SK-N-MC (cell line): ENCODE measurements at regions not wholly inside any gene's neighbourhood (a gene's known extent, or its start where the extent isn't known, plus 50 kb on each side); places are given as distances from the start of the nearest gene placed in this dataset.
"Not testable (repeated sequence)": the region's sequence is repeated elsewhere in the genome, so short reads cannot be mapped to it uniquely, and the experiment has no call there.

Experiments used
- DNase-seq: peaks from one replicate; pipeline ENCODE4 v3.0.0-alpha.2; 2011; ENCODE audit warnings: low read depth, low spot score
- H3K27ac ChIP-seq: fragments of 200-600 bp; sonication (generic); 2 replicates; pipeline ENCODE4 v1.5.1; 2016; ENCODE audit warnings: mixed run types
- H3K36me3 ChIP-seq: fragments of 200-600 bp; sonication (generic); 2 replicates; pipeline ENCODE4 v1.6.1; 2017; ENCODE audit warnings: antibody characterized with exemption, low read length, mixed read lengths; ENCODE audit not compliant: insufficient read depth
- H3K4me3 ChIP-seq: fragments of 200-600 bp; sonication (generic); 2 replicates; pipeline ENCODE4 v1.5.1; 2016
- H3K9ac ChIP-seq: fragments of 200-600 bp; sonication (generic); 2 replicates; pipeline ENCODE4 v1.8.0; 2017; ENCODE audit warnings: mixed run types, mixed read lengths; ENCODE audit not compliant: insufficient read length
- H3K9me3 ChIP-seq: fragments of 200-600 bp; sonication (generic); 2 replicates; pipeline ENCODE4 v1.6.1; 2017; ENCODE audit warnings: low read depth, mild to moderate bottlenecking, antibody characterized with exemption, low read length, moderate library complexity, mixed read lengths
- EZH2 ChIP-seq: fragments of 200-600 bp; sonication (generic); IDR thresholded peaks from one replicate; pipeline ENCODE4 v1.6.1; 2017; ENCODE audit warnings: antibody characterized with exemption
- FOXP2 ChIP-seq: optimal IDR thresholded peaks from 2 replicates; pipeline ENCODE3; 2011; ENCODE audit warnings: mild to moderate bottlenecking, moderate library complexity; ENCODE audit not compliant: insufficient read depth; ENCODE audit errors: extremely low read length, control extremely low read depth
- POLR2AphosphoS5 ChIP-seq: IDR thresholded peaks from 2 replicates; pipeline ENCODE4 v1.6.1; 2012; ENCODE audit warnings: mild to moderate bottlenecking, low read depth, low read length, borderline replicate concordance

GRCh38 chr17:26996146-26996916 lies 297.6 kb upstream of the WSB1 start:
- not testable (repeated sequence) for H3K9me3 ChIP-seq, H3K9ac ChIP-seq

GRCh38 chr17:27007734-27008531 lies 286.0 kb upstream of the WSB1 start:
- DNase-seq, H3K27ac ChIP-seq, H3K4me3 ChIP-seq, H3K9me3 ChIP-seq, H3K36me3 ChIP-seq, H3K9ac ChIP-seq: not testable (repeated sequence)

More at GRCh38 chr17:26996146-26996916, 297.6 kb upstream of the WSB1 start:
- not testable (repeated sequence) for H3K4me3 ChIP-seq, H3K27ac ChIP-seq, H3K36me3 ChIP-seq, DNase-seq

GRCh38 chr17:27009087-27009486 lies 284.8 kb upstream of the WSB1 start:
- no peak overlapping the region for H3K9ac ChIP-seq
- no peaks in the 10 kb centered on the region for H3K9me3 ChIP-seq
- H3K36me3 ChIP-seq, result no peaks in the 10 kb centered on the region
- no peak for TF ChIP-seq EZH2
- no peak for TF ChIP-seq POLR2AphosphoS5
- TF ChIP-seq FOXP2, result no peak
- DNase-seq, result no peak
- no peak overlapping the region for H3K4me3 ChIP-seq
- no peak overlapping the region for H3K27ac ChIP-seq

GRCh38 chr17:27010138-27010537 lies 283.8 kb upstream of the WSB1 start:
- H3K27ac ChIP-seq, H3K36me3 ChIP-seq, H3K9ac ChIP-seq, H3K4me3 ChIP-seq, H3K9me3 ChIP-seq, DNase-seq: not testable (repeated sequence)

GRCh38 chr17:27030552-27030951 lies 263.4 kb upstream of the WSB1 start:
- not testable (repeated sequence) for H3K27ac ChIP-seq, DNase-seq, H3K4me3 ChIP-seq, H3K9me3 ChIP-seq, H3K36me3 ChIP-seq, H3K9ac ChIP-seq

- Histone ChIP-seq H3K36me3 (no peaks in the 10 kb centered on the region), H3K9me3 (no peaks in the 10 kb centered on the region), H3K4me3 (no peak overlapping the region), H3K27ac (no peak overlapping the region), H3K9ac (no peak overlapping the region)
- DNase-seq, result no peak
- TF ChIP-seq FOXP2 (no peak), EZH2 (no peak), POLR2AphosphoS5 (no peak)
Measured at GRCh38 chr17:27038676-27039075, 255.2 kb upstream of the WSB1 start.

- not testable (repeated sequence) for H3K36me3 ChIP-seq, DNase-seq, H3K4me3 ChIP-seq, H3K9ac ChIP-seq, H3K9me3 ChIP-seq, H3K27ac ChIP-seq
Measured at GRCh38 chr17:27045039-27045438, 248.9 kb upstream of the WSB1 start.

- no peak for DNase-seq
Measured at GRCh38 chr17:27049104-27049784, 244.7 kb upstream of the WSB1 start.

GRCh38 chr17:27065588-27065987 lies 228.3 kb upstream of the WSB1 start:
- Histone ChIP-seq H3K27ac (no peak overlapping the region), H3K9me3 (no peaks in the 10 kb centered on the region), H3K4me3 (no peak overlapping the region), H3K9ac (no peak overlapping the region), H3K36me3 (no peaks in the 10 kb centered on the region)
- TF ChIP-seq POLR2AphosphoS5 (no peak), FOXP2 (no peak), EZH2 (no peak)
- DNase-seq, result no peak

More at GRCh38 chr17:27049104-27049784, 244.7 kb upstream of the WSB1 start:
- Histone ChIP-seq H3K36me3 (no peaks in the 10 kb centered on the region), H3K9ac (no peak overlapping the region), H3K27ac (no peak overlapping the region), H3K4me3 (no peak overlapping the region), H3K9me3 (no peaks in the 10 kb centered on the region)
- TF ChIP-seq POLR2AphosphoS5 (no peak), EZH2 (no peak), FOXP2 (no peak)
